ENCODE measurements at regions not wholly inside any gene's neighbourhood (a gene's known extent, or its start where the extent isn't known, plus 50 kb on each side); places are given as distances from the start of the nearest gene placed in this dataset. TPM values are rescaled to one million over a fixed set of nuclear protein-coding genes. Genes with fewer than 3 reads are reported as not detected.

- Histone ChIP-seq H3K36me3 (ENCODE audit: control insufficient read depth, insufficient read depth, low read length) (no peaks in the 10 kb centered on the region), H3K23ac (ENCODE audit: low read length) (no peak overlapping the region), H2BK120ac (ENCODE audit: low read depth, low read length) (no peak overlapping the region), H3K27ac (ENCODE audit: low read depth, low read length) (no peak overlapping the region), H2AK5ac (ENCODE audit: low read length) (no peak overlapping the region), H3K79me1 (ENCODE audit: low read length) (no peaks in the 10 kb centered on the region), H2BK5ac (ENCODE audit: low read length) (no peak overlapping the region), H3K27me3 (ENCODE audit: insufficient read depth, low read length, poor library complexity) (no peaks in the 10 kb centered on the region), H3K56ac (ENCODE audit: low read length) (no peak overlapping the region), H3K79me2 (ENCODE audit: control insufficient read depth, insufficient read depth, low read length) (no peaks in the 10 kb centered on the region), H3K4ac (ENCODE audit: low read depth, low read length) (no peak overlapping the region), H3K18ac (ENCODE audit: low read length) (no peak overlapping the region), H4K5ac (ENCODE audit: low read length) (no peak overlapping the region), H3K4me1 (ENCODE audit: control insufficient read depth, low read depth, low read length) (no peaks in the 10 kb centered on the region), H3K9ac (ENCODE audit: low read length) (no peak overlapping the region), H2BK15ac (replicated peaks; ENCODE audit: low read depth) (no peak overlapping the region), H3K4me2 (ENCODE audit: low read length) (no peak overlapping the region), H4K8ac (ENCODE audit: low read depth, low read length) (no peak overlapping the region), H3K4me3 (ENCODE audit: low read length) (no peak overlapping the region)
- no CpG with 5 or more reads among the region's 6 CpGs for WGBS (ENCODE audit: extremely low coverage, insufficient coverage, low lambda C conversion rate)
- DNase-seq = no peak
These were observed 64.7 kb upstream of the HS3ST5 start for GRCh38 chr6:114407426-114408035.

- H3K18ac ChIP-seq (ENCODE audit: low read length) = peak overlapping the region; percentile 14
- no peak overlapping the region for H2AK5ac ChIP-seq (ENCODE audit: low read length)
- H3K79me2 ChIP-seq (ENCODE audit: control insufficient read depth, insufficient read depth, low read length) = no peaks in the 10 kb centered on the region
- no peak overlapping the region for H3K4ac ChIP-seq (ENCODE audit: low read depth, low read length)
- no peaks in the 10 kb centered on the region for H3K36me3 ChIP-seq (ENCODE audit: control insufficient read depth, insufficient read depth, low read length)
- peak; percentile 15 for DNase-seq
- no peaks in the 10 kb centered on the region for H3K79me1 ChIP-seq (ENCODE audit: low read length)
- H3K9ac ChIP-seq (ENCODE audit: low read length) = no peak overlapping the region
- H2BK120ac ChIP-seq (ENCODE audit: low read depth, low read length) = no peak overlapping the region
- WGBS (ENCODE audit: extremely low coverage, insufficient coverage, low lambda C conversion rate) = no CpG with 5 or more reads among the region's 1 CpG
- H2BK15ac ChIP-seq (replicated peaks; ENCODE audit: low read depth) = no peak overlapping the region
- H3K4me3 ChIP-seq (ENCODE audit: low read length) = no peak overlapping the region
- H4K8ac ChIP-seq (ENCODE audit: low read depth, low read length) = no peak overlapping the region
- H3K4me2 ChIP-seq (ENCODE audit: low read length) = no peak overlapping the region
- no peak overlapping the region for H2BK5ac ChIP-seq (ENCODE audit: low read length)
- no peaks in the 10 kb centered on the region for H3K4me1 ChIP-seq (ENCODE audit: control insufficient read depth, low read depth, low read length)
- no peak overlapping the region for H3K56ac ChIP-seq (ENCODE audit: low read length)
- H3K27me3 ChIP-seq (ENCODE audit: insufficient read depth, low read length, poor library complexity) = no peaks in the 10 kb centered on the region
- H3K27ac ChIP-seq (ENCODE audit: low read depth, low read length) = no peak overlapping the region
- H4K5ac ChIP-seq (ENCODE audit: low read length) = no peak overlapping the region
- H3K23ac ChIP-seq (ENCODE audit: low read length) = no peak overlapping the region
These were observed 61.6 kb upstream of the HS3ST5 start for GRCh38 chr6:114404339-114404955.

GRCh38 chr6:114403858-114404257 lies 61.0 kb upstream of the HS3ST5 start:
- no peak overlapping the region for H3K4me3 ChIP-seq (ENCODE audit: low read length)
- H3K9ac ChIP-seq (ENCODE audit: low read length) = no peak overlapping the region
- no peak overlapping the region for H2BK5ac ChIP-seq (ENCODE audit: low read length)
- no peak overlapping the region for H3K4me2 ChIP-seq (ENCODE audit: low read length)
- H3K79me1 ChIP-seq (ENCODE audit: low read length) = no peaks in the 10 kb centered on the region
- no peak for DNase-seq
- no peak overlapping the region for H2BK15ac ChIP-seq (replicated peaks; ENCODE audit: low read depth)
- H3K4me1 ChIP-seq (ENCODE audit: control insufficient read depth, low read depth, low read length) = no peaks in the 10 kb centered on the region
- H3K36me3 ChIP-seq (ENCODE audit: control insufficient read depth, insufficient read depth, low read length) = no peaks in the 10 kb centered on the region
- no CpG with 5 or more reads among the region's 1 CpG for WGBS (ENCODE audit: extremely low coverage, insufficient coverage, low lambda C conversion rate)
- H3K18ac ChIP-seq (ENCODE audit: low read length) = no peak overlapping the region
- no peaks in the 10 kb centered on the region for H3K27me3 ChIP-seq (ENCODE audit: insufficient read depth, low read length, poor library complexity)
- H3K56ac ChIP-seq (ENCODE audit: low read length) = no peak overlapping the region
- no peak overlapping the region for H3K27ac ChIP-seq (ENCODE audit: low read depth, low read length)
- H4K5ac ChIP-seq (ENCODE audit: low read length) = no peak overlapping the region
- H3K79me2 ChIP-seq (ENCODE audit: control insufficient read depth, insufficient read depth, low read length) = no peaks in the 10 kb centered on the region
- H3K23ac ChIP-seq (ENCODE audit: low read length) = no peak overlapping the region
- no peak overlapping the region for H3K4ac ChIP-seq (ENCODE audit: low read depth, low read length)
- no peak overlapping the region for H4K8ac ChIP-seq (ENCODE audit: low read depth, low read length)
- H2AK5ac ChIP-seq (ENCODE audit: low read length) = no peak overlapping the region
- H2BK120ac ChIP-seq (ENCODE audit: low read depth, low read length) = no peak overlapping the region

GRCh38 chr6:114398481-114398880 lies 55.7 kb upstream of the HS3ST5 start:
- Histone ChIP-seq H2AK5ac (ENCODE audit: low read length) (no peak overlapping the region), H3K79me2 (ENCODE audit: control insufficient read depth, insufficient read depth, low read length) (no peaks in the 10 kb centered on the region), H3K9ac (ENCODE audit: low read length) (no peak overlapping the region), H2BK120ac (ENCODE audit: low read depth, low read length) (no peak overlapping the region), H4K5ac (ENCODE audit: low read length) (no peak overlapping the region), H3K56ac (ENCODE audit: low read length) (no peak overlapping the region), H3K36me3 (ENCODE audit: control insufficient read depth, insufficient read depth, low read length) (no peaks in the 10 kb centered on the region), H2BK15ac (replicated peaks; ENCODE audit: low read depth) (no peak overlapping the region), H3K79me1 (ENCODE audit: low read length) (no peaks in the 10 kb centered on the region), H3K4ac (ENCODE audit: low read depth, low read length) (no peak overlapping the region), H3K27ac (ENCODE audit: low read depth, low read length) (no peak overlapping the region), H3K4me2 (ENCODE audit: low read length) (no peak overlapping the region), H2BK5ac (ENCODE audit: low read length) (no peak overlapping the region), H3K4me1 (ENCODE audit: control insufficient read depth, low read depth, low read length) (peaks cover 3% of the 10 kb centered on the region), H3K18ac (ENCODE audit: low read length) (no peak overlapping the region), H3K27me3 (ENCODE audit: insufficient read depth, low read length, poor library complexity) (no peaks in the 10 kb centered on the region), H3K4me3 (ENCODE audit: low read length) (no peak overlapping the region), H4K8ac (ENCODE audit: low read depth, low read length) (no peak overlapping the region), H3K23ac (ENCODE audit: low read length) (no peak overlapping the region)
- DNase-seq = peak; percentile 54
- WGBS (ENCODE audit: extremely low coverage, insufficient coverage, low lambda C conversion rate) = no CpG with 5 or more reads among the region's 2 CpGs

Small RNA genes lying in the stretch of these regions (small RNA-seq; reads per million reads assigned to genes)
- gene AL606845.1 (ENCODE audit: insufficient read depth) (not detected), gene RNU6-475P (ENCODE audit: insufficient read depth) (not detected)

Data from mesendoderm (in vitro differentiated cells).